Natural killer cell treated with Interleukin-12 subunit alpha and Interleukin-12 subunit beta and Interleukin-15 and Interleukin-18, amount 100 ng/mL, for 72 hours (primary cell): ENCODE measurements at regions not wholly inside any gene's neighbourhood (a gene's known extent, or its start where the extent isn't known, plus 50 kb on each side); places are given as distances from the start of the nearest gene placed in this dataset.

Source experiments
- ATAC-seq, 2 donors: fragments of 150-1000 bp; cut with Tn5 transposase in 1 of 2; sonication (Bioruptor Pico), chemical (Tn5 transposase) in 1 of 2; 2 replicates each; pipeline ENCODE4 v1.10.0; 2021
- DNase-seq: peaks from one replicate; pipeline ENCODE4 v3.0.0; 2022; ENCODE audit warnings: low spot score
- H3K27ac Mint-ChIP-seq, 2 donors: 1 replicate in 1 of 2; 2 replicates in 1 of 2; pipeline ENCODE4 v1.8.0; 2022; ENCODE audit warnings: mixed read lengths in 2 of 2, mild to moderate bottlenecking in 1 of 2, moderate library complexity in 1 of 2
- H3K27me3 Mint-ChIP-seq, 2 donors: 1 replicate in 1 of 2; 2 replicates in 1 of 2; pipeline ENCODE4 v1.8.0; 2022; ENCODE audit warnings: mixed read lengths in 2 of 2
- H3K36me3 Mint-ChIP-seq: one replicate; pipeline ENCODE4 v1.8.0; 2022; ENCODE audit warnings: mixed read lengths
- H3K4me1 Mint-ChIP-seq, 2 donors: 1 replicate in 1 of 2; 2 replicates in 1 of 2; pipeline ENCODE4 v1.8.0; 2022; ENCODE audit warnings: low read depth in 2 of 2, mixed read lengths in 2 of 2, mild to moderate bottlenecking in 1 of 2
- H3K4me3 Mint-ChIP-seq: one replicate; pipeline ENCODE4 v1.8.0; 2022; ENCODE audit warnings: mixed read lengths
- H3K9me3 Mint-ChIP-seq: 2 replicates; pipeline ENCODE4 v1.8.0; 2022; ENCODE audit warnings: mixed read lengths

DNA sequence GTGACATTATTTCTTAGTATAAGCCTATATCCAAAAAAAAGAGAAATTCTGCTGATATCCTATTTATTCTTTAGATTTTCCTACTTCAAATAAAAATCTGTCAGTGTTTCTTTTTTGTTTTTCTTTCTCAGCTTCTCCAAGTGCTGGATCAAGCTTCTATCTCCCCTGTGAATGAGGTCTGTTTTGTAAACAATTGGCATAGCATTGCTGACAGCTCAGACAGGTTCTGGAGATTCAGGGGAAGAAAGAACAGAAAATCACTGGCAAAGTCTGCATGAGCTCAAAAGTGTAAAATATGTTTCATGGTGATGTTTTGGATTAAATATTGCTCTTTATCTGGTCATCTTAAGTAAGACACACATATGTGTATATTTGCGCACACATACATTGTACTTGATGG is 492.0 kb upstream of the IGFBP7 start:
- ATAC-seq, result no peak
- Mint-ChIP-seq H3K36me3 (no peaks in the 10 kb centered on the region), H3K9me3 (peaks cover 11% of the 10 kb centered on the region), H3K27me3 (no peaks in the 10 kb centered on the region), H3K4me3 (no peak overlapping the region), H3K27ac (no peak overlapping the region), H3K4me1 (no peaks in the 10 kb centered on the region)
- DNase-seq, result no peak

DNA sequence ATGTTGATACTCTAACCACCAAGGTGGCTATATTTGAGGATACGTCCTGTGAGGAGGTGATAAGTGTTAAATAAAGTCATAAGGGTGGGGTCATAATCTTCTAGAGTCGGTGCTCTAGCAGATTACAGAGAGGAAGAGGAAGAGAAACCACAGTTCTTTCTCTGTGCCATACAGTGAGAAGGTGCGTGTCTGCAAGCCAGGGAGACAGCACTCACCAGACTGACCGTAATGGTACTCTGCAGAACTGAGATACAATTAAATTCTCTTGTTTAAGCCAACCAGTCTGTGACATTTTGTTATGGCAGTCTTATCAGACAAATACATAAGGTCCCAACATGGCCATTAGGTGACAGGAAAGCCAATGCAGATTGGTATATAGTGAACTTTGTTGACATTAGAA is 480.9 kb upstream of the IGFBP7 start:
- ATAC-seq, result no peak
- peaks cover 13% of the 10 kb centered on the region for H3K9me3 Mint-ChIP-seq
- peaks cover 0 to 5% of the 10 kb centered on the region in 2 donors for H3K27me3 Mint-ChIP-seq
- H3K4me1 Mint-ChIP-seq, result no peaks in the 10 kb centered on the region
- DNase-seq, result no peak
- H3K4me3 Mint-ChIP-seq, result no peak overlapping the region
- no peak overlapping the region for H3K27ac Mint-ChIP-seq
- H3K36me3 Mint-ChIP-seq, result no peaks in the 10 kb centered on the region

DNA sequence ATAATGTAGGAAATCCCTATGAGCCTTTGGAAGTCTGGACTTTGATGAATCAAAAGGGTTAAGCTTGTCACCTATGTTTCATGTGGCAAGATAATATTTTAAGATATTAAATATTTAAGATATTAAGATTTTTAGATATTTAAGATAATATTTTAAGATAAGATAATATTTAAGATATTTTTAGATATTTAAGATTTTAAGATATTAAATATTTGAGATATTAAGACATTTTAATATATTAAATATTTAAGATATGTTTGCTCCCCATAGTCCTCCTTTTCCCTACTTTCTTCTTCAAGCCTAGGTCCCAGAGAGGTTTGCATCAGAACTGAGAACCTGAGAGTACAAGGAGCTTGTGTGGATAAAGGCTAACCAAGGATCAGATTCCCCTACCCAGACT is 478.4 kb upstream of the IGFBP7 start:
- ATAC-seq (no peak), DNase-seq (no peak)
- Mint-ChIP-seq H3K27ac (no peak overlapping the region), H3K27me3 (peaks cover 0 to 5% of the 10 kb centered on the region in 2 donors), H3K36me3 (no peaks in the 10 kb centered on the region), H3K4me1 (no peaks in the 10 kb centered on the region), H3K4me3 (no peak overlapping the region), H3K9me3 (peaks cover 16% of the 10 kb centered on the region)

DNA sequence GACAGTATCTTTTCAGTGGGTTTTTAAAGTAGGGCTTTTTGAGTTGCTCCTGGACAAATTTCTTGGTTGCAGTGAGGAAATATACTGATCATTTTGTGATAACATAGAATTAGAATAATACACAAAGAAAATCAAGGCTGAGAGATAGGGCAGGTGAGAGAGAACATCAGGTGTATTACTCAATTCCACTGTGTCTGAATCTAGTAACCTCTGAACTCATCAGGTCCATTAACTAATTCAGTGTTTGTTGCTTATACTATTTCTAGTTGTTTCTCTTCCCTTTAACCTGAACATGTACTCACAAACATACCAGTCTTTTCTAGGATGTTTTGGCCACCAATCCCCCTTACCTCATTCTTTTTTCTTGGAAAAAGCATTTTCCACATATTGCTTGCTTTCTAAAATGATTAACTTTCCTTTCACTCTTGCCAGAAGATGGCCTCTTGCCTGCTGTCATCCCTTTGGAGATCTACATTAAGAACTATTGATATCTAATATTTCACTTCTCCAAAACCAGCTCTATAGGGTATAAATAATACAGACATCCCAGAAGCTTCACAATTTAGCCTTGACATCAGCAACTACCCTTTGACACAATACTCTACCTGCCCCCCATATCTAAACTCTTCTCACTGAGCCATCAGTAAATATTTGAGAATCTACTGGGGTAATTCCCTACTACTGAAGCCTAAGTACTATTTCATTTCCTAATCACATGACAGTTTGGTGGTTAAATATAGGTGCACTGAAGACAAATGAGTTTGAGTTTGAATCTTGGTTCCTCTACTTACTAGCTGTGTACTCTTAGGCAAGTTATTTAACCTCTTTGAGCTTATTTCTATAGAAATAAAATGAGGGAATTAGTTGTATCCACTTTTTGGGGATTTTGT is 470.8 kb upstream of the IGFBP7 start:
- no peak for DNase-seq
- Mint-ChIP-seq H3K9me3 (peaks cover 7% of the 10 kb centered on the region), H3K4me3 (no peak overlapping the region), H3K27ac (no peak overlapping the region), H3K27me3 (no peaks in the 10 kb centered on the region), H3K36me3 (no peaks in the 10 kb centered on the region), H3K4me1 (no peaks in the 10 kb centered on the region)
- ATAC-seq, result no peak

DNA sequence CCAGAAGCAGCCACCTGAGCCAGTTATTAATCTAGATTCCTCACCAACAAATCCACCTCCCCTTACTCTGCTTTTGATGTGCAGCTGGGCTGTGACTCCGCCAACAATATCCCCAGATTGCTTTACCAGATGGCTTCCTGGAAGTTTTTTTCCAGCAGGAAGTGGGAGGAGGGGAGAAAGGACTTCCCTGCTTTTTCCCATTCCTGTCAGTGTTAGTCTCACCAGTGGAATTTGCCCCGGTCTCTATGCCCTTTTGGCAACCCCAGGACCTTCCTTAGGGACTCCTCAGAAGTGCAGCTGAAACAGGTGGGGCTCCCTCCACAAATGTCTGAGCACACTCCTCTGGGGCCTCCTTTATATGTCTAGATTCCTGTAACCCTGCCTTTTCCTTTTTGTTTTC is 465.2 kb upstream of the IGFBP7 start:
- no peaks in the 10 kb centered on the region for H3K36me3 Mint-ChIP-seq
- no peak for ATAC-seq
- H3K9me3 Mint-ChIP-seq, result peaks cover 5% of the 10 kb centered on the region
- no peaks in the 10 kb centered on the region for H3K27me3 Mint-ChIP-seq
- no peaks in the 10 kb centered on the region for H3K4me1 Mint-ChIP-seq
- no peak overlapping the region for H3K4me3 Mint-ChIP-seq
- H3K27ac Mint-ChIP-seq, result no peak overlapping the region
- DNase-seq, result no peak

DNA sequence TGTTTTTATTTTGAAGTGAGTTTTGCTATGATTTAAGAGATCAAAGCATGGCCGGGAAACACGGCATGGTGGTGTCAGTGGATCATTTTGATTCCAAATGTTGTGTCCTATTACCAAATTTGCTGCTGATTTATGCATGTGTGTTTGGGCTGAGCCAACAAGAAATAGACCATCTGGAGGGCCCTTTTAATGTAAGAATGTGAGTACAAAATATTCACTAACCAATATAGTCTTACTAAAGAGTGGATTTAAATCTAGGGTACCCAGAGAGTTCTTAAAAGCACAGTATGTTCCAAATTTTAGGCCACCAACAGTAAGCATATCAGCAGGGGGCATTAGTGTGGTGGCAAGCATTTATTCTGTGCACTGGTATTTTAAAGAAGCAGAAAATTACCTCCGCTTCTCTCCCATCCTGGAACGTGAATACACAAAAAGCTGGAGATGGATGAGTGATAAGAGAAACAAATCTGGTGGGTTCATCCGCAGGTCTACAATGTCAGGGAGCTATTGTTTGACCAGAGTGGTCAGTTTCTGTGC is 444.4 kb upstream of the IGFBP7 start:
- no peak for DNase-seq
- H3K9me3 Mint-ChIP-seq, result peaks cover 7% of the 10 kb centered on the region
- H3K27ac Mint-ChIP-seq, result no peak overlapping the region
- no peak for ATAC-seq
- H3K4me1 Mint-ChIP-seq, result no peaks in the 10 kb centered on the region
- no peaks in the 10 kb centered on the region for H3K36me3 Mint-ChIP-seq
- no peaks in the 10 kb centered on the region for H3K27me3 Mint-ChIP-seq
- H3K4me3 Mint-ChIP-seq, result no peak overlapping the region

DNA sequence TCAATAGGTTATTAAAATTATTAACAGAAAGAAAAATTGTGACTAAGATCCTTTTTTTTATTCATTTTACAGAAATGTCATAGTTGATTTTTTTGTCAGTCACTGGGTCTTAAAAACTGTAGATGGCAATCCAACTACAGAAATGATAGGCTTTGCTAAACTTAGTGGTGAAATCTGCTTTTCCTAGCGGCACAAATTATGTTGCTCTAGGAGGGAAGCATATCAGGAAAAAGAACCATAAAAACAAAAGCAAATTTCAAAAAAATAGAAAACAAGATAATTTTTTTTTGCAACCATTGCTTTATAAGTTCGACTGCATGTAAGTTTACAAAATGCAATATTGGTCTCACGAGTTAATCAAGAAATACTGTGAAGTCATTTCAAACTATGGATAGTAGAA is 443.5 kb upstream of the IGFBP7 start:
- no peak overlapping the region for H3K27ac Mint-ChIP-seq
- H3K9me3 Mint-ChIP-seq, result peaks cover 5% of the 10 kb centered on the region
- no peak for ATAC-seq
- H3K36me3 Mint-ChIP-seq, result no peaks in the 10 kb centered on the region
- DNase-seq, result no peak
- no peaks in the 10 kb centered on the region for H3K4me1 Mint-ChIP-seq
- H3K27me3 Mint-ChIP-seq, result no peaks in the 10 kb centered on the region
- H3K4me3 Mint-ChIP-seq, result no peak overlapping the region

DNA sequence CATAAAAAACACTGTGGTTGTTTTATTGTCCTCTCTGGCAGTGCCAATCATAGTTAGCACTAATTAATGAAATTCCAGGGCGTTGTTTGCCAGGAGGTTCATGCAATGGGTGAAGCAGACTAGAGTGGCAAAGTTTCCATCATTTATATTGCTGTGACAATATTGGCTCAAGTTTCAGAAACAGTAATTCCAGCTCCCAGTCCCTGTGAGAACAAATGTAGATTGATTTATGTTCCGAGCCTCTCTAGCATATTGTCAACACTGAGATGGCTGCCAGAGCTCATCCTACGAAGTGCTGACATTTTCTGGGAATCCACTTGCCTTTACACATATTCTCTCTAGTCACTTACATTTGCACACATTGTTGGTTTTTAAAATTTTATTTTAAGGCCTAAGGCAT is 440.0 kb upstream of the IGFBP7 start:
- peaks cover 4% of the 10 kb centered on the region for H3K9me3 Mint-ChIP-seq
- no peaks in the 10 kb centered on the region for H3K36me3 Mint-ChIP-seq
- H3K27ac Mint-ChIP-seq, result no peak overlapping the region
- H3K27me3 Mint-ChIP-seq, result no peaks in the 10 kb centered on the region
- DNase-seq, result no peak
- no peaks in the 10 kb centered on the region for H3K4me1 Mint-ChIP-seq
- no peak for ATAC-seq
- no peak overlapping the region for H3K4me3 Mint-ChIP-seq

DNA sequence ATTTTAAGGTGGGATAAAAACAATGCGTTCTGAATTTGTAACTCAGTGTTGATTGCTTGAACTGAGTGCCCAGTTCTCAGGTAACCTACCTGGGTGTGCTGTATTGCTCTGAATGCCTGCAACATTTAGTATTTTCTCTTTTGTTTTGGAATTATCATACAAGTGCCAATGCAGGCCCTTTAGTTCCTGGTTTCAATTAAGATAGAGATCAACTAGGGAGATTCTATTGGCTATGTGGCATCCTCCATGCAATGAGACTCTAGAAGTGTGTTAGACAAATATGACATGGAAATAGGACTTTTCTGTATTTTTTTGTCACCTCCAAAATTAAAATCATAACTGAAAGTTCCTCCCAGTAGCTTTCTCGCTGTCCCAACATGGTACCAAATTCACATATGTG is 438.7 kb upstream of the IGFBP7 start:
- H3K27me3 Mint-ChIP-seq, result no peaks in the 10 kb centered on the region
- no peak for DNase-seq
- no peak overlapping the region for H3K27ac Mint-ChIP-seq
- H3K9me3 Mint-ChIP-seq, result no peaks in the 10 kb centered on the region
- no peak for ATAC-seq
- H3K4me3 Mint-ChIP-seq, result no peak overlapping the region
- no peaks in the 10 kb centered on the region for H3K36me3 Mint-ChIP-seq
- no peaks in the 10 kb centered on the region for H3K4me1 Mint-ChIP-seq

DNA sequence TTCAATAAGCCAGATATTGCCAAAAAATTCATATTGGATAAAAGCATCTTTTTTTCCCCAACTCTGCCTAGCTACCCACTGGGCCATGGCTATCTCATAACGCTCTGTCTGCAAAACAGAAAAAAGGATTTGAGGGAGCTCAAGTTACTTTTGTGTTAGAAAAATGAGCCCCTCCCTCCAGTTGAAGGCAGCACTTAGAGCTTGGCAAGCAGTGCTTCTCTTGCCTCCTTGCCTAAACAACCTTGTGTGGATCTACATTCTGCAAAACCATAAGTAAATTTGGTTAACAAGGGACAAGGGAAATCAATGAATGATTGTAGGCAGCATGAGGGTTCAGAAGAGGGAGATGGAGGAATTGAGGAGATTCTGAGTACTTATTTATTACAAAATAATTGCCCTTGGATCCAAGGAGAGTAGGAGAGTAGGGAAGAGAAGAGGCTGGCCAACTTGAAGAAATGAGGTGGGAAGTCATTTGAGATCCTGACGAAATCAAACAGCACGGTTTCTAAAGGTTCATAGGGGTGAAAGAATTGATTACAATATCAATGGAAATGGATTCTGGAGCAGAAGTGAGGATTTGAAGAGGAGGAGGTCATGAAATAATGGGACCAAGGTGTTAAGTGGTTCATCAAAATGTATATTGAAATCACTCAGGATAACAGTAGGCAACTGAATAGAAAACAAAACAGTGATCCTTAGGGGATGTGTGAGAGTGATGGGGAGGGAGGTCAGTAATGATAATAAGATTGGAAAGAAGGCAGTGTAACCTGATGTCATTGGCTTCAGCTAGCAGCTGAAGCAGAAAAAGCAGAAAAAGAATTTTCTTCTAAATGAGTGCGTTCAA is 434.8 kb upstream of the IGFBP7 start:
- no peak for ATAC-seq
- H3K9me3 Mint-ChIP-seq, result no peaks in the 10 kb centered on the region
- H3K27me3 Mint-ChIP-seq, result no peaks in the 10 kb centered on the region
- no peaks in the 10 kb centered on the region for H3K4me1 Mint-ChIP-seq
- no peak overlapping the region for H3K4me3 Mint-ChIP-seq
- no peak overlapping the region for H3K27ac Mint-ChIP-seq
- H3K36me3 Mint-ChIP-seq, result no peaks in the 10 kb centered on the region
- no peak for DNase-seq

DNA sequence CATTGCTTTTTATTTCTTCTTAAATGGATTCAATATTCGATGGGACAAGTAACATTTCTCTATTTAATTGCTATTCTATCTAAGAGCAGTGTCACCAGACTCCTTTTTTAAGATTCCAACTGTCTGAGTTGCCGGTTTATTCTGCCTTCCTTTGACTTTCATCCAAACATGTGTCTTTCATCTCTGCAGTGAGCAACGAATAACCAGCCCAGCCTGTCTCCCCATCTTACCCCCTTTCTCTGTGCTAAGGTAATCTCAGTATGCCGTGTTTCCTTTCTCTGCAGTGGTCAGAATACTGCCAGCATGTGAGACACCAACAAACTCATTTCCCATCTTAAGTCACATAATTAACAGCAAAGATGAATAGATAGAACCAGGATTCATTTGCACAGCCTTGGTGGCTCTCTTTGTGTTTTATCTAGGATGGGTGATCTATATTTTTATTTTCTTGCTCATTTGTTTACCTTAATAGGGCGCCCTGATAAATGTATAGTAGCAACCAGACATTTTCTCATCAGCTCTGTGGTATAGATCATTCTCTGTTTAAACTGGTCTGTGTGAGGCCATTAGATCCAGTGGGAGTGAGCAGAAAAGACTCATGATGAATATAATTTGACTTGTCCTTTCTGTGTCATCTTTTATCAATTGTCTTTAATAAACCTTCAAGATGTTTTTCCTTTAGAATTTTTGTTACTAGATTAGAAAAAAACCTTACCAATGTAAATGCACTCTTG is 394.8 kb upstream of the IGFBP7 start:
- Mint-ChIP-seq H3K27ac (no peak overlapping the region), H3K4me1 (no peaks in the 10 kb centered on the region), H3K4me3 (no peak overlapping the region), H3K27me3 (no peaks in the 10 kb centered on the region), H3K36me3 (no peaks in the 10 kb centered on the region), H3K9me3 (peaks cover 5% of the 10 kb centered on the region)
- DNase-seq, result no peak
- ATAC-seq, result no peak

DNA sequence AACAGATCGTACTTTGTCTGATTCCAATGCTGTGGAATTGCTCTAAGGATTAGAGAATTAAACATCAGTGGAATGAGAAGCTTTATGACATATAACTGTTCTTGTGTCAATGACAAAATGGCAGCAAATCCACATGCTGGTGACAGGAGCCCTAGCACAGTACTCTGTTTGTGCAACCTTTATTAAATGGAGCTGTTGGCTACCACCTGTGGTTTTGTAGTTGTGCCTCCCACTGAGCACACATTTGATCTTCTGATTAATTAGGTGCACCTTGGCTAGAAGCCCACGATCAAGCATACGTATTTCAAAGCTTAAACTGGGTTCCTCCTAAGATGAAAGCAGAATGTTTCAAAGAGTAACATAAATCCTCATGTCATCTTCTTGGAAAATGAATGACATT is 394.0 kb upstream of the IGFBP7 start:
- ATAC-seq, result no peak
- no peaks in the 10 kb centered on the region for H3K4me1 Mint-ChIP-seq
- H3K27ac Mint-ChIP-seq, result no peak overlapping the region
- no peak overlapping the region for H3K4me3 Mint-ChIP-seq
- H3K36me3 Mint-ChIP-seq, result no peaks in the 10 kb centered on the region
- DNase-seq, result no peak
- no peaks in the 10 kb centered on the region for H3K27me3 Mint-ChIP-seq
- H3K9me3 Mint-ChIP-seq, result peaks cover 5% of the 10 kb centered on the region

DNA sequence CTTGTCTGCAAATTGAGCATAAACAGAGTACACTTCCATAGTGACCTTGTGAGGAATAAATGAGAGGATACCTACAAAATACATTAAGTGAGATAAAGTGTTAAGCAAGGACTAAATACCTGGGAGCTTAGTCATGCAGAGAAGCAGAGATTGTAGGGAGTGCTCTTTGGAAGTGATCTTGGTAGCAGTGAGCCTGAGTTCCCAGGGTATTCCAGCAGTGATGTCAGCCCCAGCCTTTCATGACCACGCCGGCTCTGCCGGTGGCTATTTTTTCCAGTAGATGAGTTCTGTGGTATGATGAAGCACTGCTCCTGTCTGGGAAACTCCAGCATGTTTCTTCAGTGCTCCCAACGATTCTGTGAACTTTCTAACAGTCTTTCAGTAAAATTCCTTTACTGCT is 391.5 kb upstream of the IGFBP7 start:
- Mint-ChIP-seq H3K27ac (no peak overlapping the region), H3K9me3 (peaks cover 9% of the 10 kb centered on the region), H3K4me1 (no peaks in the 10 kb centered on the region), H3K4me3 (no peak overlapping the region), H3K36me3 (no peaks in the 10 kb centered on the region), H3K27me3 (no peaks in the 10 kb centered on the region)
- DNase-seq (no peak), ATAC-seq (no peak)

DNA sequence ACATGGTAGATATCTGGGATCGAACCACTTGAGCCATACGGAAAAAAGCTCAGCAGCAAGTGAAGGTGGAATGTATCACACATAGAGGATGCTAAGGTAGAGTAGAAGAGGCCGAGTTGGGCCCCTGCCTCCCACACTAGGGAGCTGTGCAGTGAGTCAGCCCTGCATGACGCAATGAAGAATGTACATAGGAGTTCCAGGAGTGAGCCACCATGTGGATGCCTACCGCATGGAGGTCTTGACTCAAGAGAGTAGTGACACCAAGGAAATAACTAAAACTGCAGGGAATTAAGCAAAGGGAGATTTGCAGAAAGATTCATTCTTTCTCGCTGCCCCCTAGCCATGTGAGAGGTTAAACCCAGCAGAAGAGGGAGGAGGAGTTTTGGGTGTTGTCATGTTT is 389.6 kb upstream of the IGFBP7 start:
- H3K27me3 Mint-ChIP-seq, result no peaks in the 10 kb centered on the region
- H3K4me3 Mint-ChIP-seq, result no peak overlapping the region
- no peak overlapping the region for H3K27ac Mint-ChIP-seq
- H3K4me1 Mint-ChIP-seq, result no peaks in the 10 kb centered on the region
- ATAC-seq (peak; percentile 51 to 55), DNase-seq (no peak)
- no peaks in the 10 kb centered on the region for H3K36me3 Mint-ChIP-seq
- H3K9me3 Mint-ChIP-seq, result peaks cover 6% of the 10 kb centered on the region
